ENCODE measurements at regions not wholly inside any gene's neighbourhood (a gene's known extent, or its start where the extent isn't known, plus 50 kb on each side); places are given as distances from the start of the nearest gene placed in this dataset.

DNA sequence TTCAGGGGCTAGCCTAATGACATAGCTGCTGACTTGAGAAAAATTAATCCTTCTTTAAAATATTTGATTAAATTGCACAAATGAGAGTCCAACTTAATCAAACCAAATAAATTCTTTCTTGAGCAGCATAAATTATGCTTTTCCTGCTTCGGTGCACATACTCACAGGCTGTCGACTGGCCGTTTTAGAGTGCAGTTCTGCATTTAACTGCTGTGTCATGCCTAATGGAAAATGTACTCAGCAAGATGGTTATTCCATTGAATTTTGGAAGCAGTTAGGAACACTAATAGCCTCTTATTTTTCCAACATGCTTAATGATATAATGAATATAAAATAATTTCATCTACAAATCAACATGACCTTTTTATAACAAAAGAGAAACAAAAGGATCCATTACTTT, 266.1 kb upstream of the LRIG3 start:
- CTCF ChIA-PET: interaction anchor here (1.3 kb wide), 1 partner anchor 8 kb away, joined by 4 read pairs; no protein-coding TSS in a partner anchor
- Histone ChIP-seq H3K4me3 (ENCODE audit: low read depth, low read length) (no peak overlapping the region), H3K9me3 (ENCODE audit: control insufficient read depth, insufficient read depth, low read depth, low read length) (no peaks in the 10 kb centered on the region), H3K27ac (ENCODE audit: extremely low read depth, low read depth, low read length) (no peak overlapping the region), H3K36me3 (ENCODE audit: control insufficient read depth in 2 of 2, insufficient read depth in 1 of 2, low read length in 2 of 2) (no peaks in the 10 kb centered on the region), H3K4me1 (ENCODE audit: control insufficient read depth, insufficient read depth, low read length) (no peaks in the 10 kb centered on the region)
- POLR2A ChIA-PET: no interaction called here
- TF ChIP-seq ZNF202 (tag by site-specific recombination; IDR thresholded peaks at IDR 0.05; ENCODE audit: borderline replicate concordance) (no peak), ZNF701 (tag by site-specific recombination; IDR thresholded peaks at IDR 0.05) (no peak)
- TF ChIP-seq, protein P1, sequence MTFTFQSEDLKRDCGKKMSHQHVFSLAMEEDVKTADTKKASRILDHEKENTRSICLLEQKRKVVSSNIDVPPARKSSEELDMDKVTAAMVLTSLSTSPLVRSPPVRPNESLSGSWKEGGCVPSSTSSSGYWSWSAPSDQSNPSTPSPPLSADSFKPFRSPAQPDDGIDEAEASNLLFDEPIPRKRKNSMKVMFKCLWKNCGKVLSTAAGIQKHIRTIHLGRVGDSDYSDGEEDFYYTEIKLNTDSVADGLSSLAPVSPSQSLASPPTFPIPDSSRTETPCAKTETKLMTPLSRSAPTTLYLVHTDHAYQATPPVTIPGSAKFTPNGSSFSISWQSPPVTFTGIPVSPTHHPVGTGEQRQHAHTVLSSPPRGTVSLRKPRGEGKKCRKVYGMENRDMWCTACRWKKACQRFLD (tag by site-specific recombination; IDR thresholded peaks at IDR 0.05): no peak

DNA sequence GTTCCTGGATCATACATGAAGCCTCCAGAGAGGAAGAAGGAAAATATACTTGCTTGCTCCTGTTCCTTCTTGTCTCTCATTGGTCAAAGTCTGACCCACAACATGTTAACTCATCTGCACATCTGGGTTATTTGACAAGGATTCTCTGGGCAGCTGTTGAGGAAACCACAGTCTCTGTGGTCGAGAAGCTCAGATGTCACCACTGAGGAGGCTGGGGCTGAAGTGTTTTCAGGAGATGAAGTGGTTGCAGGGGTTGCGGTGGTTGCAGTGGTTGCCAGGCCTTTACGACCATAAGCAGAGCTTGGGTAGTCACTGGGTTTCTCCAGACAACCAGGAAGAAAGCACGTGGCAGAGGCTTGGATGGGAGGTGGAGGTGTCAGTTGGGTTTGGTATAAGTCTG, 265.0 kb upstream of the LRIG3 start:
- H3K27ac ChIP-seq (ENCODE audit: extremely low read depth, low read depth, low read length): no peak overlapping the region

More for the DNA sequence above, 265.0 kb upstream of the LRIG3 start:
- TF ChIP-seq FEZF1 (tag by site-specific recombination; IDR thresholded peaks at IDR 0.05): no peak
- no peak for TF ChIP-seq ZNF623 (tag by site-specific recombination; IDR thresholded peaks at IDR 0.05)
- no peak for TF ChIP-seq ZNF571 (tag by site-specific recombination; IDR thresholded peaks at IDR 0.05)
- no peak for TF ChIP-seq ZNF48 (tag by site-specific recombination; IDR thresholded peaks at IDR 0.05)
- no peak for TF ChIP-seq PRDM6 (tag by site-specific recombination; IDR thresholded peaks at IDR 0.05)
- TF ChIP-seq ZNF239 (tag by site-specific recombination; IDR thresholded peaks at IDR 0.05): no peak
- TF ChIP-seq MZF1 (tag by site-specific recombination; IDR thresholded peaks at IDR 0.05; ENCODE audit: borderline replicate concordance): no peak
- no peak for TF ChIP-seq BCL6B (tag by site-specific recombination; IDR thresholded peaks at IDR 0.05)
- TF ChIP-seq HOXD13 (CRISPR knock-in tag; IDR thresholded peaks at IDR 0.05; ENCODE audit: borderline replicate concordance): no peak
- no peak for TF ChIP-seq ZNF324 (tag by site-specific recombination; IDR thresholded peaks at IDR 0.05)
- no peak for TF ChIP-seq ZNF311 (tag by site-specific recombination; IDR thresholded peaks at IDR 0.05; ENCODE audit: borderline replicate concordance)
- TF ChIP-seq, protein P2, sequence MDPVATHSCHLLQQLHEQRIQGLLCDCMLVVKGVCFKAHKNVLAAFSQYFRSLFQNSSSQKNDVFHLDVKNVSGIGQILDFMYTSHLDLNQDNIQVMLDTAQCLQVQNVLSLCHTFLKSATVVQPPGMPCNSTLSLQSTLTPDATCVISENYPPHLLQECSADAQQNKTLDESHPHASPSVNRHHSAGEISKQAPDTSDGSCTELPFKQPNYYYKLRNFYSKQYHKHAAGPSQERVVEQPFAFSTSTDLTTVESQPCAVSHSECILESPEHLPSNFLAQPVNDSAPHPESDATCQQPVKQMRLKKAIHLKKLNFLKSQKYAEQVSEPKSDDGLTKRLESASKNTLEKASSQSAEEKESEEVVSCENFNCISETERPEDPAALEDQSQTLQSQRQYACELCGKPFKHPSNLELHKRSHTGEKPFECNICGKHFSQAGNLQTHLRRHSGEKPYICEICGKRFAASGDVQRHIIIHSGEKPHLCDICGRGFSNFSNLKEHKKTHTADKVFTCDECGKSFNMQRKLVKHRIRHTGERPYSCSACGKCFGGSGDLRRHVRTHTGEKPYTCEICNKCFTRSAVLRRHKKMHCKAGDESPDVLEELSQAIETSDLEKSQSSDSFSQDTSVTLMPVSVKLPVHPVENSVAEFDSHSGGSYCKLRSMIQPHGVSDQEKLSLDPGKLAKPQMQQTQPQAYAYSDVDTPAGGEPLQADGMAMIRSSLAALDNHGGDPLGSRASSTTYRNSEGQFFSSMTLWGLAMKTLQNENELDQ (tag by site-specific recombination; IDR thresholded peaks at IDR 0.05; ENCODE audit: low read depth): no peak
- no peaks in the 10 kb centered on the region for H3K36me3 ChIP-seq (ENCODE audit: control insufficient read depth in 2 of 2, insufficient read depth in 1 of 2, low read length in 2 of 2)
- no peaks in the 10 kb centered on the region for H3K9me3 ChIP-seq (ENCODE audit: control insufficient read depth, insufficient read depth, low read depth, low read length)
- ChIA-PET CTCF (interaction anchor here (0.7 to 1.3 kb wide), 4 partner anchors 9 to 1268 kb away, joined by 3 to 5 read pairs (median 4); no protein-coding TSS in a partner anchor), POLR2A (no interaction called here)
- no peak overlapping the region for H3K4me3 ChIP-seq (ENCODE audit: low read depth, low read length)
- no peaks in the 10 kb centered on the region for H3K4me1 ChIP-seq (ENCODE audit: control insufficient read depth, insufficient read depth, low read length)
